DND-41 (cell line): ENCODE measurements at regions not wholly inside any gene's neighbourhood (a gene's known extent, or its start where the extent isn't known, plus 50 kb on each side); places are given as distances from the start of the nearest gene placed in this dataset.

Source experiments
- ATAC-seq: fragments of 200-7000 bp; cut with Tn5 transposase; 3 replicates; pipeline ENCODE4 v1.9.1; 2021; ENCODE audit warnings: low read depth; ENCODE audit not compliant: insufficient read depth
- DNase-seq: peaks from one replicate; pipeline ENCODE4 v3.0.0-alpha.2; 2020
- H2AFZ ChIP-seq: 2 replicates; pipeline ENCODE4 v1.6.0; 2012; ENCODE audit warnings: low read depth, low read length
- H3K27ac ChIP-seq: 2 replicates; pipeline ENCODE4 v1.5.1; 2012; ENCODE audit warnings: low read length, inconsistent platforms
- H3K27me3 ChIP-seq: fragments of 200-600 bp; sonication (generic); 2 replicates; pipeline ENCODE4 v1.6.0; 2012; ENCODE audit warnings: low read length, mild to moderate bottlenecking, inconsistent platforms; ENCODE audit not compliant: insufficient read depth, poor library complexity
- H3K36me3 ChIP-seq: 2 replicates; pipeline ENCODE4 v1.5.1; 2012; ENCODE audit warnings: low read length, inconsistent platforms; ENCODE audit not compliant: insufficient read depth
- H3K4me1 ChIP-seq: 2 replicates; pipeline ENCODE4 v1.5.1; 2012; ENCODE audit warnings: mild to moderate bottlenecking, low read length; ENCODE audit not compliant: insufficient read depth
- H3K4me2 ChIP-seq: 2 replicates; pipeline ENCODE4 v1.6.0; 2012; ENCODE audit warnings: mild to moderate bottlenecking, moderate library complexity, low read length, inconsistent platforms; ENCODE audit not compliant: insufficient read depth
- H3K4me3 ChIP-seq, 2 experiments: fragments of 200-600 bp in 1 of 2; shearing (Covaris generic) in 1 of 2; 2 replicates each; pipeline ENCODE4 v1.5.1; 2012 to 2016; ENCODE audit warnings: inconsistent platforms in 2 of 2, low read length in 2 of 2, mild to moderate bottlenecking in 2 of 2, low read depth in 1 of 2, moderate library complexity in 1 of 2
- H3K79me2 ChIP-seq: 2 replicates; pipeline ENCODE4 v1.6.0; 2012; ENCODE audit warnings: low read length, inconsistent platforms; ENCODE audit not compliant: insufficient read depth
- H3K9ac ChIP-seq: 2 replicates; pipeline ENCODE4 v1.6.0; 2012; ENCODE audit warnings: low read depth, mild to moderate bottlenecking, inconsistent platforms, low read length, moderate library complexity
- H3K9me3 ChIP-seq: 2 replicates; pipeline ENCODE4 v1.5.1; 2012; ENCODE audit warnings: low read length, moderate library complexity, mild to moderate bottlenecking, inconsistent platforms; ENCODE audit not compliant: insufficient read depth, severe bottlenecking
- H4K20me1 ChIP-seq: 2 replicates; pipeline ENCODE4 v1.6.0; 2012; ENCODE audit warnings: low read length; ENCODE audit not compliant: insufficient read depth
- CTCF ChIP-seq: IDR thresholded peaks from 2 replicates; pipeline ENCODE4 v1.5.1; 2012; ENCODE audit warnings: borderline replicate concordance, low read length, moderate library complexity, mild to moderate bottlenecking; ENCODE audit not compliant: poor library complexity, severe bottlenecking; ENCODE audit errors: extremely low read depth
- EZH2 ChIP-seq: IDR thresholded peaks from 3 replicates; pipeline ENCODE4 v1.6.1; 2012; ENCODE audit warnings: borderline replicate concordance, low read depth, mild to moderate bottlenecking, moderate library complexity, low read length, inconsistent platforms; ENCODE audit not compliant: severe bottlenecking

GRCh38 chr5:106822851-106823250 lies 847.9 kb downstream of the EFNA5 start:
- Histone ChIP-seq H3K79me2 (no peaks in the 10 kb centered on the region), H3K36me3 (no peaks in the 10 kb centered on the region), H3K4me2 (no peak overlapping the region), H2AFZ (no peak overlapping the region), H3K4me3 (no peak overlapping the region), H3K4me1 (no peaks in the 10 kb centered on the region), H3K27ac (no peak overlapping the region), H3K27me3 (no peaks in the 10 kb centered on the region), H3K9ac (no peak overlapping the region), H4K20me1 (no peaks in the 10 kb centered on the region), H3K9me3 (no peaks in the 10 kb centered on the region)
- ATAC-seq (no peak), DNase-seq (no peak)
- TF ChIP-seq CTCF (no peak), EZH2 (no peak)

DNA sequence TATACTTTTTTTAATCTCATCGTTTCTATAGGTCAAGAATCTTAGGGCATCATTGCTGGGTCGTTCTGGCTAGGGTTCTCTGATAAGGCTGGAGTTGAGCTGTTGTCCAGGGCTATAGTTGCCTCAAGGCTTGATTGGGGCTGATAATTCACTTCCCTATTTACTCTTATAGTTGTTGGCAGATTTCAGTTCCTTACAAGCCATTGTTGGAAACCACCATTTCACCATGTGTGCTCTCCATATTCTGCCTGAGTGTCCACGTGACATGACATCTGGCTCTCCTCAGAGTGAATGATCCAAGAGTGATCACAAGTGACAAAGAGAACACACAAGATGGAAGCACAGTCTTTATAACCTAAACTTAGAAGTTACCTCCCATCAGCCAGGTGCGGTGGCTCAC lies 852.2 kb downstream of the EFNA5 start:
- Histone ChIP-seq H3K9ac (no peak overlapping the region), H3K4me2 (no peak overlapping the region), H3K79me2 (no peaks in the 10 kb centered on the region), H3K4me1 (peaks cover 5% of the 10 kb centered on the region; the same call in 1 of the 2 replicates), H3K9me3 (no peaks in the 10 kb centered on the region), H2AFZ (no peak overlapping the region), H3K4me3 (no peak overlapping the region), H3K36me3 (no peaks in the 10 kb centered on the region), H3K27me3 (no peaks in the 10 kb centered on the region), H3K27ac (no peak overlapping the region), H4K20me1 (no peaks in the 10 kb centered on the region)
- TF ChIP-seq CTCF, result no peak
- no peak for TF ChIP-seq EZH2
- ATAC-seq (no peak), DNase-seq (no peak)

GRCh38 chr5:106814961-106815360 lies 855.8 kb downstream of the EFNA5 start:
- no peak overlapping the region for H3K27ac ChIP-seq
- no peaks in the 10 kb centered on the region for H3K9me3 ChIP-seq
- TF ChIP-seq CTCF (no peak), EZH2 (no peak)
- no peak for DNase-seq
- H3K4me1 ChIP-seq, result peaks cover 5% of the 10 kb centered on the region; the same call in 1 of the 2 replicates
- H3K36me3 ChIP-seq, result no peaks in the 10 kb centered on the region
- H3K4me3 ChIP-seq, result no peak overlapping the region
- no peaks in the 10 kb centered on the region for H4K20me1 ChIP-seq
- H3K9ac ChIP-seq, result no peak overlapping the region
- H3K27me3 ChIP-seq, result no peaks in the 10 kb centered on the region
- H3K79me2 ChIP-seq, result no peaks in the 10 kb centered on the region
- H3K4me2 ChIP-seq, result no peak overlapping the region
- H2AFZ ChIP-seq, result no peak overlapping the region
- ATAC-seq, result no peak

DNA sequence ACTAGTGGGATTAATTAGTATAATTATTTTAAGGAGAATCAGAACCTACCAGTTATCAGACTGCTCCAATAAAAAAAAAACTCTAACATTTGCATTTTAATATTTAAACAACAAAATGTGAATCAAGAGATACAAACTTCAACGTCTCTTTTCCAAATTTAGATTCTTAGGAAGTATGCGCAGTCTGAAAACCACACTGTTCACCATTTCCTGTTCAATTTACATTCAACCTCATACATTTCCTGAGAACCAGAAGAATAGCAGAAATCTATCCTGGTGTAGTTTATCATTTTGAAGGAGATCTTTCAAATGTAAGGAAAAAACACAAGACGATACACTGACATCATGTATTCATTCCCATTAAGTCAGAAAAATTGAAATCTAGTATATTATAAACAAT lies 869.2 kb downstream of the EFNA5 start:
- ATAC-seq, result peak; percentile 88
- Histone ChIP-seq H3K4me2 (no peak overlapping the region), H3K9ac (no peak overlapping the region)

More for the DNA sequence above, 869.2 kb downstream of the EFNA5 start:
- Histone ChIP-seq H2AFZ (no peak overlapping the region), H3K4me1 (peaks cover 15% of the 10 kb centered on the region), H3K27me3 (no peaks in the 10 kb centered on the region), H3K4me3 (no peak overlapping the region), H3K36me3 (no peaks in the 10 kb centered on the region), H3K9me3 (no peaks in the 10 kb centered on the region), H4K20me1 (no peaks in the 10 kb centered on the region), H3K79me2 (no peaks in the 10 kb centered on the region), H3K27ac (no peak overlapping the region; the same call in 1 of the 2 replicates)
- no peak for DNase-seq
- TF ChIP-seq EZH2, result no peak
- no peak for TF ChIP-seq CTCF
